ENCODE measurements at regions not wholly inside any gene's neighbourhood (a gene's known extent, or its start where the extent isn't known, plus 50 kb on each side); places are given as distances from the start of the nearest gene placed in this dataset.

GRCh38 chr1:192022827-192023226 lies 135.4 kb upstream of the RGS18 start:
- ChIA-PET POLR2A (no interaction called here), CTCF (ENCODE audit: low intra/inter-chr PET ratio) (no interaction called here)
- Histone ChIP-seq H3K4me1 (replicated peaks in 1 of 2; ENCODE audit: control insufficient read depth in 2 of 2, insufficient read depth in 2 of 2, low read length in 2 of 2) (no peaks in the 10 kb centered on the region), H3K9me3 (replicated peaks; ENCODE audit: control insufficient read depth, insufficient read depth, low read depth, low read length) (no peaks in the 10 kb centered on the region), H3K27me3 (ENCODE audit: control insufficient read depth in 2 of 2, insufficient read depth in 2 of 2, low read length in 2 of 2) (no peaks in the 10 kb centered on the region), H3K4me2 (ENCODE audit: insufficient read depth, low read length) (no peak overlapping the region), H4K20me1 (replicated peaks; ENCODE audit: control insufficient read depth, insufficient read depth, low read length) (no peaks in the 10 kb centered on the region), H3K9me1 (ENCODE audit: control insufficient read depth, insufficient read depth, low read length) (no peaks in the 10 kb centered on the region), H2AFZ (ENCODE audit: low read depth, low read length) (no peak overlapping the region), H3K79me2 (ENCODE audit: control insufficient read depth, insufficient read depth, low read length) (no peaks in the 10 kb centered on the region), H3K27ac (ENCODE audit: extremely low read depth, low read depth, low read length) (no peak overlapping the region), H3K9ac (ENCODE audit: insufficient read depth in 1 of 2, low read depth in 2 of 2, low read length in 2 of 2) (no peak overlapping the region), H3K36me3 (ENCODE audit: control insufficient read depth, insufficient read depth, low read length) (no peaks in the 10 kb centered on the region), H3K4me3 (no peak overlapping the region)
- in situ Hi-C loops (cut with MboI) (no loop called here), intact Hi-C loops (cut with micrococcal nuclease) (no loop called here)
- 53% methylated on average over 3 of the region's 3 CpGs for WGBS (ENCODE audit: insufficient coverage, low coverage, missing lambda C conversion rate)
- ATAC-seq: no peak
- no peak for FAIRE-seq
- DNase-seq (ENCODE audit: extremely low read depth in 1 of 4, low spot score in 3 of 4): no peak
- TF ChIP-seq CBFA2T2 (conservative IDR thresholded peaks at IDR 0.05) (no peak), SMAD2 (IDR thresholded peaks at IDR 0.05; ENCODE audit: low read depth, low read length) (no peak), MCM7 (IDR thresholded peaks at IDR 0.05) (no peak), RHOXF2B (CRISPR knock-in tag; conservative IDR thresholded peaks at IDR 0.05) (no peak), ELK1 (CRISPR knock-in tag; IDR thresholded peaks at IDR 0.05) (no peak), ARHGAP35 (IDR thresholded peaks at IDR 0.05; ENCODE audit: partially characterized antibody) (no peak), ZNF274 (IDR thresholded peaks at IDR 0.05; ENCODE audit: borderline replicate concordance, low read depth, low read length) (no peak)
- BruUV-seq (replicated peaks): no TSS peak

DNA sequence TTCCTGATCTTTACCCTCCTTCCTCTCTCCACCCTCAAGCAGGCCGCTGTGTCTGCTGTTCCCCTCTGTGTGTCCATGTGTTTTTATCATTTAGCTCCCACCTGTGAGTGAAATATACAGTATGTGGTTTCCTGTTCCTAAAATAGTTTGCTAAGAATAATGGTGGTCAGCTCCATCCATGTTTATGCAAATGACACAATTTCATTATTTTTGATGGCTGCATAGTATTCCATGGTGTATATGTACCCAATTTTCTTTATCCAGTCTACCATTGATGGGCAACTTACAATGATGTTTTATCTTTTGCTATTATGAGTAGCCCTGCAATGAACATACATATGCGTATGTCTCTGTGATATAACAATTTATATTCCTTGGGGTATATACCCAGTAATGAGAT lies 133.4 kb upstream of the RGS18 start:
- H3K36me3 ChIP-seq (ENCODE audit: control insufficient read depth, insufficient read depth, low read length): no peaks in the 10 kb centered on the region
- no peaks in the 10 kb centered on the region for H3K9me1 ChIP-seq (ENCODE audit: control insufficient read depth, insufficient read depth, low read length)
- H2AFZ ChIP-seq (ENCODE audit: low read depth, low read length): no peak overlapping the region
- H3K4me3 ChIP-seq: no peak overlapping the region
- H4K20me1 ChIP-seq (replicated peaks; ENCODE audit: control insufficient read depth, insufficient read depth, low read length): no peaks in the 10 kb centered on the region
- in situ Hi-C loops (cut with MboI): no loop called here
- H3K4me2 ChIP-seq (ENCODE audit: insufficient read depth, low read length): no peak overlapping the region
- intact Hi-C loops (cut with micrococcal nuclease): no loop called here
- DNase-seq (ENCODE audit: extremely low read depth in 1 of 4, low spot score in 3 of 4) (no peak), FAIRE-seq (no peak), ATAC-seq (no peak)
- ChIA-PET CTCF (ENCODE audit: low intra/inter-chr PET ratio) (no interaction called here), POLR2A (no interaction called here)
- H3K27me3 ChIP-seq (ENCODE audit: control insufficient read depth in 2 of 2, insufficient read depth in 2 of 2, low read length in 2 of 2): no peaks in the 10 kb centered on the region
- H3K9ac ChIP-seq (ENCODE audit: insufficient read depth in 1 of 2, low read depth in 2 of 2, low read length in 2 of 2): no peak overlapping the region
- H3K9me3 ChIP-seq (replicated peaks; ENCODE audit: control insufficient read depth, insufficient read depth, low read depth, low read length): no peaks in the 10 kb centered on the region
- no peaks in the 10 kb centered on the region for H3K79me2 ChIP-seq (ENCODE audit: control insufficient read depth, insufficient read depth, low read length)
- BruUV-seq (replicated peaks): no TSS peak
- H3K27ac ChIP-seq (ENCODE audit: extremely low read depth, low read depth, low read length): no peak overlapping the region
- H3K4me1 ChIP-seq (replicated peaks in 1 of 2; ENCODE audit: control insufficient read depth in 2 of 2, insufficient read depth in 2 of 2, low read length in 2 of 2): no peaks in the 10 kb centered on the region
- WGBS (ENCODE audit: insufficient coverage, low coverage, missing lambda C conversion rate): 43% methylated on average over 2 of the region's 2 CpGs
- TF ChIP-seq, protein P1, sequence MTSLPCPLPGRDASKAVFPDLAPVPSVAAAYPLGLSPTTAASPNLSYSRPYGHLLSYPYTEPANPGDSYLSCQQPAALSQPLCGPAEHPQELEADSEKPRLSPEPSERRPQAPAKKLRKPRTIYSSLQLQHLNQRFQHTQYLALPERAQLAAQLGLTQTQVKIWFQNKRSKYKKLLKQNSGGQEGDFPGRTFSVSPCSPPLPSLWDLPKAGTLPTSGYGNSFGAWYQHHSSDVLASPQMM (CRISPR knock-in tag; IDR thresholded peaks at IDR 0.05): no peak
- TF ChIP-seq ZNF134 (CRISPR knock-in tag; conservative IDR thresholded peaks at IDR 0.05): no peak
- no peak for TF ChIP-seq ZNF41 (CRISPR knock-in tag; conservative IDR thresholded peaks at IDR 0.05)
- TF ChIP-seq, protein P2, sequence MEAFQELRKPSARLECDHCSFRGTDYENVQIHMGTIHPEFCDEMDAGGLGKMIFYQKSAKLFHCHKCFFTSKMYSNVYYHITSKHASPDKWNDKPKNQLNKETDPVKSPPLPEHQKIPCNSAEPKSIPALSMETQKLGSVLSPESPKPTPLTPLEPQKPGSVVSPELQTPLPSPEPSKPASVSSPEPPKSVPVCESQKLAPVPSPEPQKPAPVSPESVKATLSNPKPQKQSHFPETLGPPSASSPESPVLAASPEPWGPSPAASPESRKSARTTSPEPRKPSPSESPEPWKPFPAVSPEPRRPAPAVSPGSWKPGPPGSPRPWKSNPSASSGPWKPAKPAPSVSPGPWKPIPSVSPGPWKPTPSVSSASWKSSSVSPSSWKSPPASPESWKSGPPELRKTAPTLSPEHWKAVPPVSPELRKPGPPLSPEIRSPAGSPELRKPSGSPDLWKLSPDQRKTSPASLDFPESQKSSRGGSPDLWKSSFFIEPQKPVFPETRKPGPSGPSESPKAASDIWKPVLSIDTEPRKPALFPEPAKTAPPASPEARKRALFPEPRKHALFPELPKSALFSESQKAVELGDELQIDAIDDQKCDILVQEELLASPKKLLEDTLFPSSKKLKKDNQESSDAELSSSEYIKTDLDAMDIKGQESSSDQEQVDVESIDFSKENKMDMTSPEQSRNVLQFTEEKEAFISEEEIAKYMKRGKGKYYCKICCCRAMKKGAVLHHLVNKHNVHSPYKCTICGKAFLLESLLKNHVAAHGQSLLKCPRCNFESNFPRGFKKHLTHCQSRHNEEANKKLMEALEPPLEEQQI (IDR thresholded peaks at IDR 0.05): peak; percentile 69; the same call in 1 of the 2 replicates
- TF ChIP-seq CBX2 (IDR thresholded peaks at IDR 0.05; ENCODE audit: insufficient read depth, low read length, poor library complexity, severe bottlenecking): no peak
